H1 (cell line): ENCODE measurements at regions not wholly inside any gene's neighbourhood (a gene's known extent, or its start where the extent isn't known, plus 50 kb on each side); places are given as distances from the start of the nearest gene placed in this dataset.

Experiments used
- CTCF ChIA-PET: fragments of 300-600 bp; sonication (Branson Sonifier 250); formaldehyde crosslinking; loops from one replicate; lab custom pipeline; 2021; ENCODE audit not compliant: partially characterized antibody; lab: Charles Lee
- POLR2A ChIA-PET: fragments of 300-600 bp; sonication (Branson Sonifier 250); formaldehyde crosslinking; loops from one replicate; lab custom pipeline; 2021; ENCODE audit warnings: inconsistent platforms; ENCODE audit not compliant: partially characterized antibody; lab: Charles Lee
- DNase-seq, 2 experiments: peaks; one replicate each; pipeline versions ENCODE4 v3.0.0 to v3.0.0-alpha.2; 2010 to 2022; ENCODE audit warnings: low spot score in 2 of 2, low read depth in 1 of 2, mixed read lengths in 1 of 2
- FAIRE-seq: peaks from 2 replicates; lab custom pipeline; 2011; peaks lifted over from hg19 to GRCh38; lab: Jason Lieb, UNC
- H2AFZ ChIP-seq: 2 replicates; pipeline ENCODE4 v1.8.1; 2012; ENCODE audit warnings: low read length, inconsistent platforms
- H2AK5ac ChIP-seq: 2 replicates; pipeline ENCODE4 v1.6.1; 2013; ENCODE audit warnings: low read depth, low read length
- H2BK120ac ChIP-seq: replicated peaks from 2 replicates; pipeline ENCODE3; 2013; ENCODE audit warnings: low read depth, low read length, inconsistent platforms
- H2BK12ac ChIP-seq: 2 replicates; pipeline ENCODE4 v1.6.1; 2013; ENCODE audit warnings: low read depth, low read length
- H2BK15ac ChIP-seq: 2 replicates; pipeline ENCODE4 v1.6.1; 2013; ENCODE audit warnings: low read length
- H2BK20ac ChIP-seq: 2 replicates; pipeline ENCODE4 v1.6.1; 2013; ENCODE audit warnings: low read length
- H2BK5ac ChIP-seq: 2 replicates; pipeline ENCODE4 v1.6.1; 2013; ENCODE audit warnings: low read depth, low read length
- H3K14ac ChIP-seq: 2 replicates; pipeline ENCODE4 v1.6.1; 2013; ENCODE audit warnings: inconsistent platforms; ENCODE audit not compliant: insufficient read length
- H3K18ac ChIP-seq: 2 replicates; pipeline ENCODE4 v1.6.1; 2013; ENCODE audit warnings: low read length; ENCODE audit errors: extremely low read depth
- H3K23ac ChIP-seq: 2 replicates; pipeline ENCODE4 v1.6.1; 2013; ENCODE audit warnings: inconsistent platforms; ENCODE audit not compliant: insufficient read length
- H3K23me2 ChIP-seq: 2 replicates; pipeline ENCODE4 v1.6.1; 2013; ENCODE audit warnings: low read depth, low read length
- H3K27ac ChIP-seq: 2 replicates; pipeline ENCODE4 v1.6.1; 2011; ENCODE audit warnings: low read depth, low read length, inconsistent platforms
- H3K27me3 ChIP-seq, 4 experiments: replicated peaks in 1 of 4; 1 replicate in 1 of 4; 2 replicates in 3 of 4; pipeline versions ENCODE4 v1.6.1 to v1.8.1; 2011 to 2013; ENCODE audit warnings: low read length in 3 of 4, mild to moderate bottlenecking in 3 of 4, inconsistent platforms in 2 of 4, mixed read lengths in 2 of 4, moderate library complexity in 1 of 4; ENCODE audit not compliant: control insufficient read depth in 3 of 4, insufficient read depth in 3 of 4; ENCODE audit errors: extremely low read depth in 1 of 4
- H3K36me3 ChIP-seq, 4 experiments: 2 replicates each; pipeline versions ENCODE4 v1.6.1 to v1.8.1; 2011 to 2013; ENCODE audit warnings: mild to moderate bottlenecking in 4 of 4, low read length in 3 of 4, moderate library complexity in 2 of 4, control low read depth in 1 of 4, inconsistent platforms in 1 of 4; ENCODE audit not compliant: insufficient read depth in 4 of 4, control insufficient read depth in 2 of 4
- H3K4ac ChIP-seq: replicated peaks from 2 replicates; pipeline ENCODE3; 2013; ENCODE audit warnings: low read length, low read depth, mixed read lengths, inconsistent platforms; ENCODE audit not compliant: insufficient read length
- H3K4me1 ChIP-seq, 4 experiments: replicated peaks in 1 of 4; 1 replicate in 1 of 4; 2 replicates in 3 of 4; pipeline versions ENCODE4 v1.6.1 to v1.8.1; 2011 to 2013; ENCODE audit warnings: low read length in 3 of 4, inconsistent platforms in 2 of 4, mixed read lengths in 1 of 4; ENCODE audit not compliant: insufficient read depth in 4 of 4, control insufficient read depth in 3 of 4
- H3K4me2 ChIP-seq, 2 experiments: 2 replicates each; pipeline versions ENCODE4 v1.6.1 to v1.8.1; 2011 to 2013; ENCODE audit warnings: low read depth in 2 of 2, low read length in 2 of 2, control low read depth in 1 of 2, inconsistent platforms in 1 of 2, mild to moderate bottlenecking in 1 of 2; ENCODE audit not compliant: insufficient read depth in 1 of 2
- H3K4me3 ChIP-seq, 4 experiments: fragments of 200-600, 300-600 bp in 1 of 4; sonication (generic), shearing (Covaris generic), sonication (Bioruptor Twin) in 1 of 4; 2 replicates each; pipeline versions ENCODE4 v1.5.1 to v1.8.1; 2011 to 2016; ENCODE audit warnings: low read length in 4 of 4, low read depth in 3 of 4, control low read depth in 2 of 4, inconsistent platforms in 2 of 4, mild to moderate bottlenecking in 2 of 4, mixed read lengths in 1 of 4, moderate library complexity in 1 of 4; ENCODE audit not compliant: insufficient read depth in 2 of 4; ENCODE audit errors: extremely low read depth in 1 of 4
- H3K56ac ChIP-seq: replicated peaks from 2 replicates; pipeline ENCODE3; 2013; ENCODE audit warnings: low read depth, mild to moderate bottlenecking, mixed read lengths, low read length, inconsistent platforms; ENCODE audit not compliant: insufficient read length
- H3K79me1 ChIP-seq: 2 replicates; pipeline ENCODE4 v1.6.1; 2013; ENCODE audit warnings: low read depth, low read length, control low read depth
- H3K79me2 ChIP-seq, 2 experiments: 2 replicates each; pipeline versions ENCODE4 v1.6.1 to v1.8.1; 2012 to 2013; ENCODE audit warnings: low read length in 2 of 2, mild to moderate bottlenecking in 2 of 2, inconsistent platforms in 1 of 2; ENCODE audit not compliant: insufficient read depth in 2 of 2, control insufficient read depth in 1 of 2
- H3K9ac ChIP-seq, 4 experiments: replicated peaks in 1 of 4; 1 replicate in 1 of 4; 2 replicates in 3 of 4; pipeline versions ENCODE4 v1.6.1 to v1.8.1; 2011 to 2013; ENCODE audit warnings: low read depth in 3 of 4, low read length in 3 of 4, control low read depth in 2 of 4, mild to moderate bottlenecking in 2 of 4, moderate library complexity in 2 of 4, inconsistent platforms in 1 of 4; ENCODE audit errors: extremely low read depth in 1 of 4
- H3K9me3 ChIP-seq, 2 experiments: 2 replicates each; pipeline versions ENCODE4 v1.6.1 to v1.8.1; 2012 to 2013; ENCODE audit warnings: mild to moderate bottlenecking in 2 of 2, moderate library complexity in 2 of 2, control low read depth in 1 of 2, inconsistent platforms in 1 of 2, low read depth in 1 of 2, low read length in 1 of 2, mixed read lengths in 1 of 2; ENCODE audit not compliant: insufficient read depth in 2 of 2
- H4K20me1 ChIP-seq, 2 experiments: replicated peaks in 1 of 2; 2 replicates each; pipeline versions ENCODE3 to v1.8.1; 2011 to 2013; ENCODE audit warnings: inconsistent platforms in 2 of 2, low read length in 2 of 2, mild to moderate bottlenecking in 1 of 2; ENCODE audit not compliant: insufficient read depth in 2 of 2, control insufficient read depth in 1 of 2
- H4K5ac ChIP-seq: 2 replicates; pipeline ENCODE4 v1.6.1; 2013; ENCODE audit warnings: low read length, low read depth, mixed read lengths, inconsistent platforms; ENCODE audit not compliant: insufficient read length
- H4K8ac ChIP-seq: 2 replicates; pipeline ENCODE4 v1.8.0; 2013; ENCODE audit warnings: mild to moderate bottlenecking, moderate library complexity, low read length, inconsistent platforms; ENCODE audit not compliant: insufficient read depth; ENCODE audit errors: extremely low read depth
- H4K91ac ChIP-seq: replicated peaks from 2 replicates; pipeline ENCODE3; 2013; ENCODE audit warnings: low read length, mixed read lengths, inconsistent platforms; ENCODE audit not compliant: insufficient read length
- ATF2 ChIP-seq: IDR thresholded peaks from 2 replicates; pipeline ENCODE4 v1.6.1; 2012; ENCODE audit warnings: low read length, inconsistent platforms
- CREB1 ChIP-seq: IDR thresholded peaks from 2 replicates; pipeline ENCODE4 v1.6.1; 2012; ENCODE audit warnings: inconsistent platforms
- EZH2 ChIP-seq: fragments of 200-600 bp; sonication (generic); IDR thresholded peaks from 2 replicates; pipeline ENCODE4 v1.7.1; 2012; ENCODE audit warnings: low read depth, mild to moderate bottlenecking, moderate library complexity, low read length, inconsistent platforms; ENCODE audit not compliant: severe bottlenecking
- HDAC2 ChIP-seq, 2 experiments: fragments of 300-600 bp in 1 of 2; sonication (generic) in 1 of 2; IDR thresholded peaks; 2 replicates each; pipeline ENCODE4 v1.6.1; 2011 to 2012; ENCODE audit warnings: low read depth in 2 of 2, low read length in 2 of 2, mild to moderate bottlenecking in 2 of 2, moderate library complexity in 2 of 2, borderline replicate concordance in 1 of 2, inconsistent platforms in 1 of 2
- NRF1 ChIP-seq: IDR thresholded peaks from 2 replicates; pipeline ENCODE4 v1.6.1; 2011; ENCODE audit warnings: mild to moderate bottlenecking, low read depth, low read length, improper control_type of control experiment
- PHF8 ChIP-seq: fragments of 200-600 bp; sonication (generic); conservative IDR thresholded peaks from 2 replicates; pipeline ENCODE4 v1.7.1; 2012; ENCODE audit warnings: low read depth, mild to moderate bottlenecking, inconsistent platforms, low read length, moderate library complexity
- RAD21 ChIP-seq, 2 experiments: IDR thresholded peaks in 1 of 2; conservative IDR thresholded peaks in 1 of 2; 2 replicates each; pipeline ENCODE4 v1.6.1; 2011; ENCODE audit warnings: low read depth in 2 of 2, low read length in 2 of 2, improper control_type of control experiment in 1 of 2, inconsistent platforms in 1 of 2, mild to moderate bottlenecking in 1 of 2, moderate library complexity in 1 of 2
- SAP30 ChIP-seq: fragments of 300-600 bp; sonication (generic); IDR thresholded peaks from 2 replicates; pipeline ENCODE4 v1.7.1; 2012; ENCODE audit warnings: low read length, moderate library complexity, mild to moderate bottlenecking, inconsistent platforms; ENCODE audit not compliant: insufficient read depth, insufficient replicate concordance
- SP2 ChIP-seq: IDR thresholded peaks from 2 replicates; pipeline ENCODE4 v1.6.1; 2012; ENCODE audit warnings: mild to moderate bottlenecking, low read length, inconsistent platforms
- SRF ChIP-seq: IDR thresholded peaks from 2 replicates; pipeline ENCODE4 v1.6.1; 2011; ENCODE audit warnings: mild to moderate bottlenecking, low read depth, low read length, moderate library complexity
- TAF7 ChIP-seq: optimal IDR thresholded peaks from 2 replicates; pipeline ENCODE3; 2011; ENCODE audit warnings: low read depth, mild to moderate bottlenecking, inconsistent platforms, low read length, moderate library complexity, borderline replicate concordance
- TEAD4 ChIP-seq: IDR thresholded peaks from 2 replicates; pipeline ENCODE4 v1.6.1; 2012; ENCODE audit warnings: low read depth, low read length, inconsistent platforms, mixed read lengths
- WGBS, 2 experiments: shearing (Covaris generic) in 1 of 2; methylation state at CpG; one replicate each; pipeline versions ENCODE4 v1.1.6 to v1.1.7; 2013 to 2015; ENCODE audit warnings: low lambda C conversion rate in 2 of 2, mixed read lengths in 2 of 2, inconsistent platforms in 1 of 2, low coverage in 1 of 2, missing lambda C conversion rate in 1 of 2; ENCODE audit not compliant: insufficient replicate concordance in 2 of 2, insufficient coverage in 1 of 2, insufficient read length in 1 of 2; ENCODE audit errors: extremely low coverage in 1 of 2, missing lambda C conversion rate in 1 of 2; 5-methylcytosine and 5-hydroxymethylcytosine counted together

- no peak overlapping the region for H3K18ac ChIP-seq
Observed at GRCh38 chr10:120019568-120019967, 127.0 kb downstream of the SEC23IP start.

More at GRCh38 chr10:120019568-120019967, 127.0 kb downstream of the SEC23IP start:
- Histone ChIP-seq H2BK20ac (no peak overlapping the region), H3K27ac (no peak overlapping the region), H3K4ac (no peak overlapping the region), H2AFZ (no peak overlapping the region), H3K36me3 (no peaks in the 10 kb centered on the region), H3K4me3 (no peak overlapping the region), H2AK5ac (no peak overlapping the region), H3K79me1 (no peaks in the 10 kb centered on the region), H4K91ac (no peak overlapping the region), H2BK12ac (no peak overlapping the region), H4K8ac (no peak overlapping the region), H3K14ac (no peak overlapping the region), H3K27me3 (no peaks in the 10 kb centered on the region), H2BK15ac (no peak overlapping the region), H4K5ac (no peak overlapping the region), H3K56ac (no peak overlapping the region), H3K4me2 (no peak overlapping the region), H3K23ac (no peak overlapping the region), H2BK5ac (no peak overlapping the region), H3K9me3 (no peaks in the 10 kb centered on the region), H3K9ac (no peak overlapping the region), H3K79me2 (no peaks in the 10 kb centered on the region), H3K4me1 (no peaks in the 10 kb centered on the region), H2BK120ac (no peak overlapping the region), H4K20me1 (no peaks in the 10 kb centered on the region), H3K23me2 (no peaks in the 10 kb centered on the region)
- POLR2A ChIA-PET = no interaction called here
- CTCF ChIA-PET = interaction anchor here (1.6 kb wide), 1 partner anchor 165 kb away, joined by 4 read pairs; no protein-coding TSS in a partner anchor
- DNase-seq (no peak), FAIRE-seq (no peak)
- TF ChIP-seq RAD21 (IDR thresholded peaks at IDR 0.05 in 1 of 2, conservative IDR thresholded peaks at IDR 0.05 in 1 of 2; ENCODE audit: low read depth in 2 of 2, low read length in 2 of 2) (no peak), SP2 (no peak), CREB1 (no peak), TEAD4 (no peak), SRF (no peak), ATF2 (no peak), HDAC2 (IDR thresholded peaks at IDR 0.05; ENCODE audit: borderline replicate concordance in 1 of 2, low read depth in 2 of 2, low read length in 2 of 2) (no peak), EZH2 (no peak), TAF7 (no peak), NRF1 (no peak), PHF8 (no peak), SAP30 (no peak)
- 100% methylated on average over 1 of the region's 1 CpG; no CpG with 5 or more reads in 1 of the 2 experiments for WGBS, 2 experiments
